Renal cortex interstitium (tissue), 11 donors: ENCODE measurements at regions not wholly inside any gene's neighbourhood (a gene's known extent, or its start where the extent isn't known, plus 50 kb on each side); places are given as distances from the start of the nearest gene placed in this dataset.
"Not testable (repeated sequence)": the region's sequence is repeated elsewhere in the genome, so short reads cannot be mapped to it uniquely, and the experiment has no call there.

Experiments used
- DNase-seq, 11 donors: peaks; one replicate each; pipeline ENCODE4 v3.0.0-alpha.2; 2013; ENCODE audit warnings: low read depth in 9 of 11, low spot score in 4 of 11; ENCODE audit errors: extremely low read depth in 1 of 11

GRCh38 chr13:42466123-42466522 is 107.8 kb upstream of the TNFSF11 start:
- no peak for DNase-seq

DNA sequence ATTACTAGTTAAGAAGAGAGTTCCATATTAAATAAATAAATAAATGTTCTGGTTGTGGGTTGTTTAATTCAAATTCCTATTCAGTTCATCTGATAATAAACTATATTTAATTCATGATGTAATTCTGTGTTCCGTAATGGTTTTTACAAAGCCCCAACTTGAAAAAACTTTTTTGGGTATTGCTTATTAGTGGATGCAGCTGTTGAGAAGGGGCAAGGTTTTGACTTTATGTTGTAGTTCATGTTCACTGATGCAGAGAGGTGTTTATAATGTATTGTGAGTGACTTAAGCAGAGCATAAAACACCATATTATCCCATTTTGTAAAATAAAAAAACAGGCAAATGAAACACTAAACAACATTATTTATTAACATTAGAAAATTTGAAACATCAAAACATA is 107.3 kb upstream of the TNFSF11 start:
- no peak for DNase-seq

GRCh38 chr13:42474954-42475353 is 99.0 kb upstream of the TNFSF11 start:
- DNase-seq = no peak

GRCh38 chr13:42477596-42478190 is 96.3 kb upstream of the TNFSF11 start:
- DNase-seq = no peak

GRCh38 chr13:42478531-42479156 is 95.3 kb upstream of the TNFSF11 start:
- DNase-seq = peak in 2 of 11 donors; percentile 2 to 5

DNA sequence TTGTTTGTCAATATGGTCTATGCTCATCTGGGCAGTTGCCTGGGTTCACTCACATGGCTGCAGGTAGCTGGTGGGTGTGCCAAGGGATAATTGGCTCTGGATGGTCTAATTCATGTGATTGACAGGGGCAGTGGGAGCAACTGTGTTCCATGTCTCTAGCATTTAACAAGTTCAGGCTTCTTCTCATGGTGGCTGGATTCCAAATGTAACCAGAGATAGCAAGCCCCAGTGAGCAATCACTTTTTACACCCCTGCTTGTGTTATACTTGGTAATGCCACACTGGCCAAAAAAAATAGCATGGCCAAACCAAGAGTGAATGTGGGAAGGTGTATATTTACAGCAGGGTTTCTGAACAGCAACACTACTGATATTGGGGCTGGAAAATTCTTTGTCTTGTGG is 89.6 kb upstream of the TNFSF11 start:
- DNase-seq = no peak

GRCh38 chr13:42485272-42485671 is 88.7 kb upstream of the TNFSF11 start:
- no peak for DNase-seq

DNA sequence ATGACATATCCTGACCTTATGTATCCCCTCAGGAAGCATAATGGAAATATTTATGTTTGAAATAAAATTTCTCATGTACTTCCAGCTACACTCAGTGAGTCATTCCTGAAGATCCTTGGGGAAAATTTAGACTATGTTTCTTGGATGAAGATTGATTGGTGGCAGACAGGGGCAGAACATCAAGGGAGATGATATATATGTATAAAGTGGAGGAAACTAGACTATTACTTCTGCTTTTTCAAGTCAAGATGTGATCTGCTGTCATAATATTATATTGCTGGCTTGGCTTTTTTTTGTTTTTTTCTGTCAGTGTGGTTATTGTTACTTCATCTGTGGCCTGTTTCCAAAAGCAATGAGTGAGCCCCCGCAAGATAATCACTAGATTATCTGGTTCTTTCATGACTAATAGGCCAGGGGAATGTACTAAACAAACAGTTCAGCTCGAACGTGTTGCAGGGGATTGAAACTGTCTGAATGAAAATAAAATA is 87.2 kb upstream of the TNFSF11 start:
- no peak for DNase-seq

DNA sequence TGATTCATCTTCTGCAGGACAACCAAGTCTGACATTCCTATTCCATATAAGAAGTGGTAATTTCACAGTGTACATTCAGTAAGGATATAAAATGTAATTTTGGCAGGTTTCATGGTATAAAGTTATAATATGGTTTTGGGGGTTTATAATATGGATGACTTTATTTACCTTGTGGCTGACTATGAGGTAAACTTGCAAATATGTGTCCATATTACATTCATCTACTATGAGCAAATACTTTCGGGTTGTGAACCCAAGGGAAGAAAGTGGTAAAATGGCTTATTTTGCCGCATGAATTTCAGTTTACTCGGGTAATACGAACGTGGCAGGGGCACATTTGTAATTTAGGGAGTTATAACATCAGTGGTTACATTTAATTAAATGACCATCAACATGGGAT is 86.7 kb upstream of the TNFSF11 start:
- no peak for DNase-seq

DNA sequence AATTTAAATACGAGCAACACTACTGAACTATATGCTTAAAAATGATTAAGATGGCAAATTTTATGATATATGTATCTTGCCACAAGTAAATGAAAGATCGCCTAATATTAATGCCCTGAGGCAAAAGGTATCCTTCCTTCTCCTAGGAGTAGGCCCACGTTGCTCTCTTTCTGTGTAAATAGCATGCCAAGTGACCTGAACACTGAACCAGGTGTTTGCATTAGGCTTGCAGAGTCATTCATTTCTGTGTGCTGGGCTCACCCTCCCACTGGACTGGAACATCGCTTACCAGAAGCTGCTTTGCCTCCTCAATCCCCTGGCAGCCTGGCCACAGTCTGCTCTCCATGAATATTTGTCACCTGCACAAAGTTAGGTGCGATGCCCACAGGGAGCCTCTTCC is 83.3 kb upstream of the TNFSF11 start:
- no peak for DNase-seq

DNA sequence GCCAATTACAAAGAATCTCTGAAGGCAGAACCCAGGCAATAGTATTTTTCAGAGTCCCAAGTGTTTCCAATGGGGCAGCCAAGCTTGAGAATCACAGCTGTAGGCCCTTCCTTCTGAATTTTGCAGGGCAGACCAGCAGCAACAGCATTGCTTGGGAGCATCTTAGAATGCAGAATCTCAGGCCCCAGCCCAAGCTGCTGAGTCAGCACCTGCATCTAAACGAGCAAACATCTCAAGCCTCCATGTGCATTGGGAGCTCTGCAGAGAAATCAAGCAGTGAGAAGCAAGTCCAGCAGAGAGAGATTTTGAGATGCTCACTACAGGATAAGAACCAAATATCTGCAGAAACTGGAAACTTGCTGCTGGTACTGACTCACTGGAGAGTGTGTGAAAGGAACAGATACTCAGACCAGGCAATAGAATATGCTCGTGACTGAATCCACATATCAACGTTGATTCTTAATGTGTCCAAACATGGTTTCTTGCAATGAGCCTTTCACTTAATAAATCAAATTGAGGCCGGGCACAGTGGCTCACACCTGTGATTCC is 81.5 kb upstream of the TNFSF11 start:
- DNase-seq = no peak

DNA sequence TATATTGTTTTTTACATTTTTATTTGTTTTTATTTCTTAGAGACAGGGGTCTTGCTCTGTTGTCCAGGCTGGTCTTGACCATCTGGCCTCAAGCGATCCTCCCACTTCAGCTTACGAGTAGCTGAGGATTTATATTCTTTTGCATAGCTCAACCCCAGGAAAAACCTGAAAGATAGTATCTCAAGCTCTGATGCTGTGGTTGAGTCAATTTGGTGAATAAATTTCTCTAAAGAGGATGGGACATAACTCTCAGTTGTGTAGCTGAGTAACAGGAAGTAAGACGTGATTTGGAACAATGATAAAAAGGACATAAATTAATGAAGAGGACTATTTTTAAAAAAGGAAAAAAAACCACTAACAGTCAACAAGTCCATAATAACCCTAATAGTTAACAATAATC is 79.8 kb upstream of the TNFSF11 start:
- no peak for DNase-seq

DNA sequence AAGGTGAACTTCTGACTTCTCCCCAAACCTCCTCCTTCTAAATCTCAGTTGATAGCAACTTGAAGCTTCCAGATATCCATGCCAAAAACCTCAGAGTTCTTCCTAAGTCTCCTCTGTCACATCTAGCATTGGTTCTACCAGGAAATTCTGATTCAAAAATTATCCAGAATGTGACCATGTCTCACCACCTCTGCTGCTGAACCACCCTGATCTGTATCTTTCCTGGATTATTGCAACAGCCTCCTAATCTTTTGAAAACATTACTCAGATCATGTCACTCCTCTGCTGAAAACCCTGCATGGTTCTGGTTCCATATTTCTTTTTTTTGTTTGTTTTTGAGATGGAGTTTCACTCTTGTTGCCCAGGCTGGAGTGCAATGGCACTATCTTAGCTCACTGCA is 78.7 kb upstream of the TNFSF11 start:
- DNase-seq = no peak

- no peak for DNase-seq
Measured at GRCh38 chr13:42495751-42496150, 78.2 kb upstream of the TNFSF11 start.

GRCh38 chr13:42496926-42497554 is 76.9 kb upstream of the TNFSF11 start:
- not testable (repeated sequence) for DNase-seq

DNA sequence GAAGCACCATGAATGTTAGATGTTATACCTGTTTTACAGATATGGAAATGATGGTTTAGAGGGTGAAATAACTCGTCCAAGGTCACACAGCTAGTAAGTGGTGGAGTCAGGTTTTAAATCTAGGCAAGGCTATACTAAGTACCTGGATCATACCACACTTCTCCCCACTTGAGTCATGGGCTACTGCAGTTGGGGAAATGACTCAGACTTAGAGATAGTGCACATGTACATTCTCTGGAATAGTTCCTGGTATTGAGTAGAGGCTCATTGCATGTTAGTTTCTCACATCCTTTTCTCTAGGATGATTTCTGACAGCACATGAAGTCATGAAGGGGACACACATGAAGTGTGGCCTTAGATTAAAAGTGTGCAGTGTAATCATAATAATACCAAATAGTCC is 76.2 kb upstream of the TNFSF11 start:
- no peak for DNase-seq

- no peak for DNase-seq
Measured at GRCh38 chr13:42498521-42498920, 75.4 kb upstream of the TNFSF11 start.
